ENCODE measurements at regions not wholly inside any gene's neighbourhood (a gene's known extent, or its start where the extent isn't known, plus 50 kb on each side); places are given as distances from the start of the nearest gene placed in this dataset.

DNA sequence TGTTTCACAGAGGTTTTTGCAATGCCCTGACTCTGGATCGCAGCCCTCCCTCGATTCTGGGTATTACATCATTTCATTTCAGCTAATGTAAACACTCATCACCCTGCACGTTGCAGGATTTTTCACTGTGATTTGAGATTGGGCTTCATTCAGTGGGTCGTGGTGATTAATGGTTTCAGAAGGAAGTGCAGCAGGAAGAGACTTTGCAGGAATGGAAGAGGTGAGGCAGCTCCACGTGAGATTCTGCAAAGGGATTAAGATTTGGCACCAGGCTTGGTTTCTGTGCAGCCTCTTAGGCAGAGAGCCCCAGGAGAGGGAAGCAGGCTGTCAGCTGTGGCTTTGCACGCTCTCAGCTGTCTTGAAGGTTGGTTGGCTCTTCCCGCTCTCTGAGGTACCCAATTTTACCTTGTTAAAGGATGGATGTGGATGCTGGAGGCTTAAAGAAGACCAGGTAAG, 95.2 kb downstream of the PLCE1 start:
- DNase-seq = no peak
- Histone ChIP-seq H3K4me1 (ENCODE audit: control insufficient read depth in 1 of 2, insufficient read depth in 2 of 2, low read length in 2 of 2) (no peaks in the 10 kb centered on the region), H3K9me3 (replicated peaks in 1 of 2; ENCODE audit: control insufficient read depth in 1 of 2, insufficient read depth in 1 of 2, low read length in 2 of 2) (no peaks in the 10 kb centered on the region), H4K20me1 (ENCODE audit: insufficient read depth, low read length) (no peaks in the 10 kb centered on the region), H3K27ac (ENCODE audit: low read depth in 1 of 2, low read length in 2 of 2) (no peak overlapping the region), H2AFZ (ENCODE audit: insufficient read depth, low read depth, low read length, poor library complexity, severe bottlenecking) (no peak overlapping the region), H3K27me3 (ENCODE audit: control insufficient read depth in 2 of 2, insufficient read depth in 2 of 2, low read length in 2 of 2) (no peaks in the 10 kb centered on the region), H3K36me3 (replicated peaks in 1 of 2; ENCODE audit: control insufficient read depth in 1 of 2, insufficient read depth in 2 of 2, low read length in 2 of 2) (no peaks in the 10 kb centered on the region), H3K79me2 (ENCODE audit: insufficient read depth, low read length) (no peaks in the 10 kb centered on the region), H3K4me3 (replicated peaks in 1 of 3; ENCODE audit: low read depth in 2 of 3, low read length in 3 of 3) (no peak overlapping the region), H3K4me2 (replicated peaks; ENCODE audit: extremely low read depth, low read length, poor library complexity, severe bottlenecking) (no peak overlapping the region), H3K9ac (ENCODE audit: insufficient read depth, low read length, poor library complexity, severe bottlenecking) (no peak overlapping the region)
- H3K27ac Mint-ChIP-seq = no peak overlapping the region
- no peak overlapping the region for H3K4me3 Mint-ChIP-seq
- intact Hi-C loops (cut with micrococcal nuclease) = no loop called here
- no peaks in the 10 kb centered on the region for H3K27me3 Mint-ChIP-seq (ENCODE audit: low read depth in 3 of 3)
- H3K9me3 Mint-ChIP-seq = peaks cover 0 to 7% (median 0%) of the 10 kb centered on the region in 7 donors
- WGBS (ENCODE audit: insufficient coverage) = 7% methylated on average over 2 of the region's 7 CpGs
- no peaks in the 10 kb centered on the region for H3K36me3 Mint-ChIP-seq
- TF ChIP-seq, protein P1, sequence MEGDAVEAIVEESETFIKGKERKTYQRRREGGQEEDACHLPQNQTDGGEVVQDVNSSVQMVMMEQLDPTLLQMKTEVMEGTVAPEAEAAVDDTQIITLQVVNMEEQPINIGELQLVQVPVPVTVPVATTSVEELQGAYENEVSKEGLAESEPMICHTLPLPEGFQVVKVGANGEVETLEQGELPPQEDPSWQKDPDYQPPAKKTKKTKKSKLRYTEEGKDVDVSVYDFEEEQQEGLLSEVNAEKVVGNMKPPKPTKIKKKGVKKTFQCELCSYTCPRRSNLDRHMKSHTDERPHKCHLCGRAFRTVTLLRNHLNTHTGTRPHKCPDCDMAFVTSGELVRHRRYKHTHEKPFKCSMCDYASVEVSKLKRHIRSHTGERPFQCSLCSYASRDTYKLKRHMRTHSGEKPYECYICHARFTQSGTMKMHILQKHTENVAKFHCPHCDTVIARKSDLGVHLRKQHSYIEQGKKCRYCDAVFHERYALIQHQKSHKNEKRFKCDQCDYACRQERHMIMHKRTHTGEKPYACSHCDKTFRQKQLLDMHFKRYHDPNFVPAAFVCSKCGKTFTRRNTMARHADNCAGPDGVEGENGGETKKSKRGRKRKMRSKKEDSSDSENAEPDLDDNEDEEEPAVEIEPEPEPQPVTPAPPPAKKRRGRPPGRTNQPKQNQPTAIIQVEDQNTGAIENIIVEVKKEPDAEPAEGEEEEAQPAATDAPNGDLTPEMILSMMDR (IDR thresholded peaks at IDR 0.05) = no peak
- H3K4me1 Mint-ChIP-seq = no peaks in the 10 kb centered on the region

DNA sequence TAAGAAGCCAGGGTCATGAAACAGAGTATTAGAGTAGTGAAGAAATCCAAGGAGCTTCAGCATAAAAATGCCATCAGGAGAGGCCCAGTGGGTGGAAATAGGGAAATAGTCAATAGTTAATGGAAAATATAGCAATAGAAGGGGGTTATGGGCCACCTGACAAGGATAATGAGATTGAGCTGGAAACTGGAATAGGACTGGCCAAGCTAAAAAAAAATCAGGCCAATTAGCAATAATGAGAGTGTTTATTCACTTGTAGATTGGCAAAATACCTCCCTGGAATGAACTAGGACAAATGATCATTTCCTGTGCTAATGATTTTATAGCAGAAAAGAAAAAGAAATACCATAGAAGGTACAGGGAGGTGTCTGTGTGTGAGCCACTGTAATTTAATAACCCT, 97.9 kb downstream of the PLCE1 start:
- Histone ChIP-seq H3K27ac (ENCODE audit: low read depth in 1 of 2, low read length in 2 of 2) (no peak overlapping the region), H4K20me1 (ENCODE audit: insufficient read depth, low read length) (no peaks in the 10 kb centered on the region), H3K9me3 (replicated peaks in 1 of 2; ENCODE audit: control insufficient read depth in 1 of 2, insufficient read depth in 1 of 2, low read length in 2 of 2) (no peaks in the 10 kb centered on the region), H3K27me3 (ENCODE audit: control insufficient read depth in 2 of 2, insufficient read depth in 2 of 2, low read length in 2 of 2) (no peaks in the 10 kb centered on the region), H3K79me2 (ENCODE audit: insufficient read depth, low read length) (no peaks in the 10 kb centered on the region), H3K36me3 (replicated peaks in 1 of 2; ENCODE audit: control insufficient read depth in 1 of 2, insufficient read depth in 2 of 2, low read length in 2 of 2) (no peaks in the 10 kb centered on the region), H3K9ac (ENCODE audit: insufficient read depth, low read length, poor library complexity, severe bottlenecking) (no peak overlapping the region), H2AFZ (ENCODE audit: insufficient read depth, low read depth, low read length, poor library complexity, severe bottlenecking) (no peak overlapping the region), H3K4me3 (replicated peaks in 1 of 3; ENCODE audit: low read depth in 2 of 3, low read length in 3 of 3) (no peak overlapping the region), H3K4me2 (replicated peaks; ENCODE audit: extremely low read depth, low read length, poor library complexity, severe bottlenecking) (no peak overlapping the region), H3K4me1 (ENCODE audit: control insufficient read depth in 1 of 2, insufficient read depth in 2 of 2, low read length in 2 of 2) (no peaks in the 10 kb centered on the region)
- Mint-ChIP-seq H3K4me3 (no peak overlapping the region), H3K27me3 (ENCODE audit: low read depth in 3 of 3) (no peaks in the 10 kb centered on the region), H3K4me1 (no peaks in the 10 kb centered on the region), H3K36me3 (no peaks in the 10 kb centered on the region), H3K27ac (no peak overlapping the region), H3K9me3 (peaks cover 0 to 8% (median 0%) of the 10 kb centered on the region in 7 donors)
- TF ChIP-seq, protein P1 (IDR thresholded peaks at IDR 0.05) = no peak
- intact Hi-C loops (cut with micrococcal nuclease) = no loop called here
- no peak for DNase-seq

All from CD14-positive monocyte (primary cell).